Left lung (tissue), 4 donors: ENCODE measurements at regions not wholly inside any gene's neighbourhood (a gene's known extent, or its start where the extent isn't known, plus 50 kb on each side); places are given as distances from the start of the nearest gene placed in this dataset.

ENCODE experiments used
- ATAC-seq: fragments of 200-7000 bp; cut with Tn5 transposase; one replicate; pipeline ENCODE4 v1.9.1; 2020; ENCODE audit warnings: moderate library complexity
- DNase-seq, 4 donors: peaks; one replicate each; pipeline ENCODE4 v3.0.0-alpha.2; 2013 to 2020
- H3K27ac ChIP-seq, 2 donors: fragments of 200-600 bp; sonication (generic) in 1 of 2; one replicate each; pipeline versions ENCODE4 v1.5.0 to v1.8.0; 2020 to 2021
- H3K27me3 ChIP-seq, 2 donors: fragments of 200-600 bp; sonication (generic) in 1 of 2; one replicate each; pipeline versions ENCODE4 v1.5.0 to v1.8.0; 2020 to 2021
- H3K36me3 ChIP-seq, 2 donors: fragments of 200-600 bp; sonication (generic) in 1 of 2; one replicate each; pipeline versions ENCODE4 v1.5.0 to v1.8.0; 2020 to 2021
- H3K4me1 ChIP-seq, 2 donors: fragments of 200-600 bp; one replicate each; pipeline ENCODE4 v1.8.0; 2021
- H3K4me3 ChIP-seq, 2 donors: fragments of 200-600 bp; sonication (generic) in 1 of 2; one replicate each; pipeline versions ENCODE4 v1.5.0 to v1.8.0; 2020 to 2021; ENCODE audit warnings: mild to moderate bottlenecking in 1 of 2
- H3K9me3 ChIP-seq, 2 donors: fragments of 200-600 bp; sonication (generic) in 1 of 2; one replicate each; pipeline versions ENCODE4 v1.5.0 to v1.8.0; 2020 to 2021
- CTCF ChIP-seq, 2 donors: fragments of 200-600 bp; sonication (generic) in 1 of 2; IDR thresholded peaks; one replicate each; pipeline versions ENCODE4 v1.5.0 to v1.8.0; 2021; ENCODE audit warnings: antibody characterized with exemption in 2 of 2
- intact Hi-C, 2 donors: fragments of 100-400 bp; cut with DNase I; formaldehyde crosslinking; loops; one replicate each; pipeline versions ENCODE4 v1.11.2 to v1.14.2; 2022
- donor health status: DM: no; HTN: yes; CAD: no.
- donor health status: DM: no; HTN: no; CAD: no.

GRCh38 chr4:140243278-140243753 is 89.3 kb upstream of the MAML3 start:
- Histone ChIP-seq H3K4me3 (no peak overlapping the region), H3K36me3 (no peaks in the 10 kb centered on the region), H3K27ac (peak overlapping the region; percentile 10 to 46), H3K4me1 (peaks cover 13 to 27% of the 10 kb centered on the region in 2 donors), H3K27me3 (no peaks in the 10 kb centered on the region), H3K9me3 (no peaks in the 10 kb centered on the region)
- peak; percentile 80 for ATAC-seq
- peak in 2 of 4 donors; percentile 40 to 43 for DNase-seq
- TF ChIP-seq CTCF (IDR thresholded peaks at IDR 0.05): no peak
- intact Hi-C loops: no loop called here

GRCh38 chr4:140242357-140243277 is 88.6 kb upstream of the MAML3 start:
- Histone ChIP-seq H3K9me3 (no peaks in the 10 kb centered on the region), H3K36me3 (no peaks in the 10 kb centered on the region), H3K27me3 (no peaks in the 10 kb centered on the region), H3K4me3 (no peak overlapping the region), H3K4me1 (peaks cover 20 to 34% of the 10 kb centered on the region in 2 donors), H3K27ac (peak overlapping the region; percentile 10 to 46)
- intact Hi-C loops: no loop called here
- peak in 1 of 4 donors; percentile 43 for DNase-seq
- no peak for TF ChIP-seq CTCF (IDR thresholded peaks at IDR 0.05)
- ATAC-seq: peak; percentile 20

GRCh38 chr4:140240237-140240636 is 86.3 kb upstream of the MAML3 start:
- DNase-seq: no peak
- H3K4me1 ChIP-seq: peaks cover 27 to 46% of the 10 kb centered on the region in 2 donors
- H3K27me3 ChIP-seq: no peaks in the 10 kb centered on the region
- no peak overlapping the region for H3K4me3 ChIP-seq
- intact Hi-C loops: no loop called here
- no peaks in the 10 kb centered on the region for H3K9me3 ChIP-seq
- ATAC-seq: no peak
- H3K36me3 ChIP-seq: no peaks in the 10 kb centered on the region
- no peak overlapping the region for H3K27ac ChIP-seq
- no peak for TF ChIP-seq CTCF (IDR thresholded peaks at IDR 0.05)

- Histone ChIP-seq H3K4me1 (peaks cover 27 to 46% of the 10 kb centered on the region in 2 donors), H3K36me3 (no peaks in the 10 kb centered on the region), H3K27me3 (no peaks in the 10 kb centered on the region), H3K4me3 (no peak overlapping the region), H3K27ac (no peak overlapping the region), H3K9me3 (no peaks in the 10 kb centered on the region)
- ATAC-seq (no peak), DNase-seq (no peak)
- no peak for TF ChIP-seq CTCF (IDR thresholded peaks at IDR 0.05)
- intact Hi-C loops: loop anchor here in 1 of 2 donors (5.0 kb wide), 1 partner anchor 77 kb away; no protein-coding TSS in a partner anchor
Observed at GRCh38 chr4:140239311-140239710, 85.3 kb upstream of the MAML3 start.

- Histone ChIP-seq H3K4me3 (no peak overlapping the region), H3K36me3 (no peaks in the 10 kb centered on the region), H3K27me3 (no peaks in the 10 kb centered on the region), H3K27ac (peak overlapping the region; percentile 78 to 83), H3K4me1 (peaks cover 23 to 42% of the 10 kb centered on the region in 2 donors), H3K9me3 (no peaks in the 10 kb centered on the region)
- ATAC-seq (peak; percentile 89), DNase-seq (peak; percentile 67 to 89 (median 88))
- TF ChIP-seq CTCF (IDR thresholded peaks at IDR 0.05): no peak
- intact Hi-C loops: loop anchor here in 1 of 2 donors (5.0 kb wide), 1 partner anchor 76 kb away; no protein-coding TSS in a partner anchor
Observed at GRCh38 chr4:140238351-140239056, 84.5 kb upstream of the MAML3 start.
